HG03520 (cell line): ENCODE measurements at regions not wholly inside any gene's neighbourhood (a gene's known extent, or its start where the extent isn't known, plus 50 kb on each side); places are given as distances from the start of the nearest gene placed in this dataset.

Experiments
- ATAC-seq: cut with Tn5 transposase; IDR thresholded peaks from one replicate; pipeline ENCODE4 v1.9.1; 2021; ENCODE audit warnings: mild to moderate bottlenecking, moderate library complexity; ENCODE audit not compliant: unreplicated experiment

DNA sequence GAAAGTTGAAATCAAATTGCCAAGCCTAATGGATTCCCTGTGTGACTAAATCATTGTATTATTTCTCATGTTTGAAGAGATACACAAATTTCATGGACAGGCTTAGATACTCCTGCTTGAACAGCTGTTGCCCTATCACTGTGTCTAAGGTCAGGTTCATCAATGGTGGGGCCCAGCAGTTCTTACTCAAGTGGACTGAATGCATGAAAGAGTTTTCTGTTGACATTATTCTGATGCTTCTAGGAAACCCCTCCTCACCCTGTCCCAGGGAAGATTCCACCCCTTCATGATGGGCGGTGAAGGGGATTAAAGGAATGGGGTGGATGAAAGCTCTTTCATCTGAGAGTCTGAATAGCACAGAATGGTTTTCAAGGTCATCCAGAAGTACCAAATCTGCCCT, 148.8 kb downstream of the INO80D start:
- ATAC-seq, result no peak

DNA sequence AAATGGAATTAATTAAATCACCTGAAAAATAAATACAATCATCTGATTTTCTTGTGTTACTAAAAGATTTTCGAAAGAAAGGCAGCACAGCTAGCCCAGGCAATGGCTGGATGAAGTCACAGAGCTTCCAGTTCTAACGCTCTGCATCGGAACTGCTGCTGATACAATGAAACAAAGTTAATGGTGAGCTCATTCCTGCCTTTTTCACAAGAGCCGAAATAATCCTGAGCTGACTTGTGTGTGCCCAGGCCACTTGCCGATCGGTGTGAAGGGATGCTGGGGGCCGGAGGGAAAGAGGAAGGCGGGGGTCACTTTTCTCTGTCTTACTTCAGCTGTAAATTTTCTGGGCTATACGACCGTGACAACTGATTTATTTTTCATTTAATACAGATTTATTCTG, 149.5 kb downstream of the INO80D start:
- no peak for ATAC-seq

DNA sequence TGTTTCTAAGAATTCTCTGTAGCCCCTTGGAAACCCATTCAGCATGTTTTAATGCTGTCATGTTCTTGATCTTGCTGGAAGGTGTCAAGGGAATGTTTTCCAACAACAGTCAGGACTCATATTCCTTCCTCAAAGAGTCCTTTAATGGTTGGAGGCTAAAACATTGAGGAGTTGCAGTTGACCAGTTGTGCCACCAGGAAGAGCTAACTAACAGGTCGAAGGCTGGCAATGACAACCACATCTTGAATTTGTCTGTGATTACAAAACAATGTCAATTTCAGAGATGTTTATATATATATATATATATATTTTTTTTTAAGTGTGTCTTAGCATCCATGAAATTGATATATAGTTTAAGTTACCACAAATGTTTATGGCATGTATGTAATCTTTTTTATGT, 151.5 kb downstream of the INO80D start:
- ATAC-seq, result no peak

DNA sequence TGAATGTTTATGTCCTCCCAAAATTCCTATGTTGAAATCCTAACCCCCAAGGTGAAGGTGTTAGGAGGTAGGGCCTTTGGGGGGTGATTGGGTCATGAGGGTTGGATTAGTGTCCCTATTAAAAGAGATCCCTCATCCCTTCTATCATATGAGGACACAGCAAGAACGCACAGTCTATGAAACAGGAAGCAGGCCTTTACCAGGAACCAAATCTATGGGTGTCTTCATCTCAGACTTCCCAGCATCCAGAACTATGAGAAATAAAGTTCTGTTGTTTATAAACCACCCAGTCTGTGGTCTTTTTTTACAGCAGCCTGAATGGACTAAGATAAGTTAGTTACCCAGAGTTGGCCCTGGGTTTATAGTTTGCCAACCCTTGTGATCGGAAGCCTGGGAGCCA, 153.1 kb downstream of the INO80D start:
- ATAC-seq, result no peak

DNA sequence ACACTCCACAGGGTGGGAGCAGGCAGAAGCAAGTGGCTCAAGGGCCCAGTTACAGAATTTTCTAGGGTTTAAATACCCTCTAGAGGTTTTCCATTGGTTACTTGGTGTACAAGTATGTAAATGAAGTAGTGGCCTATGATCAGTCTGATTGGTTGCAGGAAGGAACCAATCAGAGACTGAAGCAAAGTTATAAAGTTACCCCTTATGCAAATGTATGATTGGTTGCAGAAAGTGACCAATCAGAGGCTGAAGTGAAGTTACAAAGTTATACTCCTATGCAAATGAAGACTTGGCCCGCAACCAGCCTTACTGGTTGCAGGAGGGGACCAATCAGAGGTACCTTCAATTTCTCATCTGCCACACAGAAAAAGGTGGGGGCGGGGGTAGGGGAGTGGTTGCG, 154.6 kb downstream of the INO80D start:
- ATAC-seq, result no peak

DNA sequence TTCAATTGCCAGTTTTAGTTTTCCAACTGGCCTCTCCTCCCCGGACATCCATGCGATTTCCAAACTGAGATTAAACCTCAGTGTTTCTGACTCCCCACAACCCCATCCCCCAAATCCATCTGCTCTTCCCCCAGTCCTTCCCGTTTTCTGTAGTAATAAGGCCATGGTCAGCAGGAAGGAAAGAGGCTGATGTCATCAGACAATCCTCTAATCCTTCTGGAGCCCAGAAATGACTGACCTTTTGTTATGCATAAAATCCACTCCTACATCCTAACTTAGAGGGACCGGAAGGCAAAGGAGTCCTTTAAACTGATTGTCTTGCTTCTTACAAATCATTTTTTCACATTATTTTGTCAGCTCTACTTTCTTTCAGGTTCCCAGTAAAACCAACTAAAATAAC, 155.8 kb downstream of the INO80D start:
- ATAC-seq, result no peak

DNA sequence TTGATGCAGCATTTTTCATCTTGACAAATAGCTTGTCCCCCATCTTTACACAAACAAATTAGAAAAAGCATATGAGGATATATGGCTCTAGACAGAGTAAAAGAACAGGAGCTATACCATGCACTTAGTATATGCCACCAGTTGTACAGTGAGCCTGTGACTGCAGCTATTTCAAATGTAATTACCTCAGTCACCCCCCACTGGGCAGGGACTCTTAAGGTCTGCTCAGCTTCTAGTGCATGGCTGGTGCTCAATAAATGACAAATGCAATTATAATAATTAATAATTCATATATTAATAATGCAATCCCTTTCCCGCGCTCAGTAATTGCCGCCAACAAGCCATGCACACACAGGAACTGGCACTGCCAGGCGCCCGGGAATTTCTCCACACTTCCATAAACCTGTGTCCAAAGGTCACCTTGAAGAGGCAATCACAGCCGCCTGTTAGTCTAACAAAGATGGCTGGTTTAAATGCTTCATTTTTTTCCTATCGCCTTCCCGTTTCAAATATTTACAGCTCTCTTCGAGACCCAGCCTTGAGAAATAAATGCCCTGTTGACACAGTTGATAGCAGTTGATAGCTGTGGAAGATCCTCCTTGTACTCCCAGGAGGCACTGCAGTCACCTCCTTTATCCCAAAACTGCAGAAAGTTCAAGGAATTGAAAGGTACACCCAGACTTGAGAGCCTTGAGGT, 156.6 kb downstream of the INO80D start:
- ATAC-seq, result no peak

DNA sequence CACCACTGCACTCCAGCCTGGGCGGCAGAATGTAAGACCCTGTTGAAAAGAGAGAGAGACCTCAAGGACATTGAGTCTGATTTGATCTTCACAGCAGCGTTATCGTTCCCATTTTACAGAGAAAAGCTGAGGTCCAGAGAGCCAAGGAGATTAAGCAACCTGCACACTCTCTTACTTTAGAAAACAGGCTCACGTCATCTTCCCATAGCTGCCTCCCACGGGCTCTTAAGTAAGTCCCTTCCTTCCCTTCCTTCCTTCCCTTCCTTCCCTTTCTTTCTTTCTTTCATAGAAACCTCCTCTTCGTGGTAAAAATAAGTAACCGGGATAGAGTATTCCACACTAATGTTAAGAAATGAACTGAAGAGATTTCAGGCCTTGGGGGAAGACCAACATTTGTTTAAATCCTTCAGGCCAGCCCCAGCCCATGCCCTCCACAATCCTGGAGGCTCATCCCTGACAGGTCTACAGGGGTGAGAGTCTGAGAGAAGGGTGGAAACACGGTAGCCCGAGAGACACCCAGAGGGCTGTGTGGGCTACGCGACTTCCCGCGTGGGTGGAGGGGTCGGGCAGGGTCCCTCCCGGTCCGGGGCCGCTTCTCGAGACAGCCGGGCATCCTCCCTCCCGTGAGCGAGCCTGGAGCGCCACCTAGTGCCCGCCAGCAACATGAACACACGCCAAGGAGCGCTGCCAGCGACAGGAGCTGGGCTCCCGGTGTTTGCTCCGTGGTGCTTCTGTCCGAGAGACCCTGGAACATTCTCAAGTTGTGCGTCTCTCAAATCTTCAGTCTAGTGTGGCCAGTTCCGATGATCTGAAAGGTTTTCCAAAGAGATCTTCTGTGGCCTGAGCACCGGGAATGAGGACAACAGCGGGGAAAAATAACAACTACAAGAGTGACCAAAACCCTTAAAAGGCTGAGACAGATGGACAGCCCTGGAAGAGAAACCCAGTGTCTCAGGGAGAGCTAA, 160.3 kb downstream of the INO80D start:
- ATAC-seq, result peak; percentile 96

DNA sequence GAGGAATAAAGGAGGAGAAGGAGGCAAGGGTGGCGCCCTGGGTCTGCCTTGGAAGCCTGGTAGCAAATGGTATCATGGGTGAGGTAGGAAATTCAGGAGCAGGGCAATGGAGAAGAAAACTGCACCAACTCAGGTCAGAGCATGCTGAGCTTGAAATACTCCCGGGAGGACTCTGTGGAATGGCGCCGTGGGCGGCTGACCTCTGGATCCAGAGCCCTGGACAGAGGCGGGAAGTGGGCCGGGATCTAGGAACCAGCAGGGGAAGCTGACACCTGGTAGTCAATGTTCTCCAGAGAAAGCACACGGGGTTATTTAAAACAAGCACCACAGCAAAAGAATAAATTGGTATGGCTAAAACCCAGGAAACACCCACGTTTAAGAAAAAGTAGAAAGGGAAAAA, 161.3 kb downstream of the INO80D start:
- ATAC-seq, result no peak

DNA sequence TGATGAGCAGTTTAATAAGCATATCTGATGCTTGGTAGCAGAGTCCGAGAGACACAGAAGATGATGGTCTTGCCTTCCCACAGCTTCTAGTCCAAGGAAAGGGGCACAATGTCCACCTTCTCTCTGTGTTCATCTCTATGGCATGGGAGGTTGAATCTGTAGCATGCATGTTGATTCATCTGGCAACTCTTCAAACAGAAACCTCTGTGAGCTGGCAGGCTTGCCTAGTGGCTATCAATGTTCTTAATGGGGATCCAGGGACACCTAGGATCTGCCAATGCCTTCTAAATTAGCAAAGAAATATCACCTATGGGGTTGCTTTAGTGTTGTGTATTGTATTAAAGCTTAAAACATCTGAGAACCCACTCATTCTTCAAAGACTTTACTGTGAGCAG, 170.8 kb downstream of the INO80D start:
- ATAC-seq, result no peak

DNA sequence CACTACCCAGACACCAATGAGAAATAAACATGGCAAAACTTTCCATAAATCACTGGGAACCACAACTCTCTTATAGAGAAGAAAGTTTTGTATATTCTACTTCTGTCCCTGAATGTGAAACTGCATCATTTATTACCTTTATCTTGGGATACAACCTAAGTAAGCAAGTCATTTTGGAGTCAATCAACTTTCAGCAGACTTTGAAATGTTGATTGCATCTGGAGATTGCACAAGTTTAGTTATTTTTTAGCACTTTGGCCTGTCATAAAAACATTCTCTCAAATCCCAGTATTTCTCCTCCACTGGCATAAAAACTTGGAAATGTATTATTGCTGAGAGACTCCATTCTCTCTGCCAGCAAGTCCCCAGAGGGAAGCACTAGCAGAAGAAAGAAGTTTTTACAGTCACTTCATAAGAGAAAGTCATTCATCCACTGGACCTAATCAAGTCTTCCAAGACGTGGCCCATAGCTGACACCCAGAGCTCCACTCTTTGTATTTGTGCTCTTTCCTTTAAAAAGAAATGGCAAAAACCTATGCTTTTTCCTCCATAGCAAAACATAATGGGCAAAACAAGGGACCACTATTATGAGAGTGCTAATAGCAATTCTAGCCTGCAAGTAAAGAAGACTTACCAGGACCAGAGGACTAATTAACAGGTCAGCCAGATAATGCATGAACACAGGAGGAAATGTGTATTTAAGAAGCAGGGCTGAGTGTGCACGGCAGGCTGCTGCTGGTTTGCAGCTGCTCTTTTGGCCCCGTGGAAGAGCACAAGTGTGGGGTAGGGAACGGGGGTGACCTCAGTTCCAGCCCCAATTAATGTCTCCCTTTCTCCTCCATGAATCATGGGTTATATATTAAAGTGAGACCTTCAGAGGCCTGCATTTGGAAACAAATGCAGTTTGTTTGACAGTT, 171.5 kb downstream of the INO80D start:
- no peak for ATAC-seq

DNA sequence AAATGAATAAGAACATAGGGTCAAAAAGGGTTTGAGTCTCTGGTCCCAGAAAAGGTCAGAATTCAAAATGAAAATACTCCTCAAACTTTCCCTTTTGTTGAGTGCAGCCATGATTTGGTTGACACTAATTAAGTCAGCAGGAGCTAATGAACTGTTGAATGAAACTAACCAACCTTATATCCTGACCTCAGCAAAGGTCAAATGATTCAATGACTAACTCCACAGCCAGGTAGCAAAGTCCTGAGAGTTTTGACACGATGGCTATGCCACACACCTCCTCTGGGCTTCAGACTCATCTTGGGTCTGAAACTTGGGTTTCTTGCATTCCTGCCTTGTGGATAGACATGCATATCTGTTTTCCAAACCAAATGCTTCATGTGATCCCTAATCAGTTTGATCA, 172.3 kb downstream of the INO80D start:
- ATAC-seq, result no peak

DNA sequence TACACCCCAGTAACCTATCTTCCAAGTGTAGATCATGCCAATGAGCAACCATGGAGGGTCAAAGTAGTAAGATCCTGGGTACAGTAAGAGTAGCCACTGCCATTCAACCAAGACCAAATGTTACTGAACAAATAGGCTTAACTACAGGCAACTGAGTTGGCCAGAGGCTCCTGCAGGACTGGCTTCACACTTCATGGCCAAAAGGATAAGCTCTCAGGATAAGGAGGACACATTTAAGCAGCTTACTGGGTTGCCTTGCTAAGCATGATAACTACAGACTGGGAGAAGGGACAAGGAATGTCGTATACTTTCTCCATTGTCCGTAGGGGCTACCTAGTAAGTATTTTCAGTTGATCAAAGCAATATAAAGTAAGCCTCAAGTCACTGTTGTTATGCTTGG, 174.7 kb downstream of the INO80D start:
- no peak for ATAC-seq

DNA sequence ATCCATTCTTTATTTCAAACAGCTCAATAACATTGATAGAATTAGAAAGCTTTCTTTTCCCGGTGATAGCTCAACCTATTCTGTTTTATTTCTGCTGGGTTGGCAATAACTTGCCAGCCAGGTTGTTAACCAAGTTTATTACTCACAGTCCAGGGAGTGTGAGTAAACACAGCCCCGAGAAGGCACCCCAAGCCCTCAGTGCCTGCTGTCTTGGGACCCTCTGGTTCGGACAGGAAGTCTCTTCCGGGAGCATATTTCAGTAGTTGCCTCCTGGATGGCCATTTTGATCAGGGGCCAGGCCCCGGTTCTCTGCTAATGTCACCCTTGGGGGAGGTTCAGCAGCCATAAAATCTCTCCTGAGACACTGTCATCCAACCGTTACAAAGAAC, 176.8 kb downstream of the INO80D start:
- ATAC-seq, result no peak

DNA sequence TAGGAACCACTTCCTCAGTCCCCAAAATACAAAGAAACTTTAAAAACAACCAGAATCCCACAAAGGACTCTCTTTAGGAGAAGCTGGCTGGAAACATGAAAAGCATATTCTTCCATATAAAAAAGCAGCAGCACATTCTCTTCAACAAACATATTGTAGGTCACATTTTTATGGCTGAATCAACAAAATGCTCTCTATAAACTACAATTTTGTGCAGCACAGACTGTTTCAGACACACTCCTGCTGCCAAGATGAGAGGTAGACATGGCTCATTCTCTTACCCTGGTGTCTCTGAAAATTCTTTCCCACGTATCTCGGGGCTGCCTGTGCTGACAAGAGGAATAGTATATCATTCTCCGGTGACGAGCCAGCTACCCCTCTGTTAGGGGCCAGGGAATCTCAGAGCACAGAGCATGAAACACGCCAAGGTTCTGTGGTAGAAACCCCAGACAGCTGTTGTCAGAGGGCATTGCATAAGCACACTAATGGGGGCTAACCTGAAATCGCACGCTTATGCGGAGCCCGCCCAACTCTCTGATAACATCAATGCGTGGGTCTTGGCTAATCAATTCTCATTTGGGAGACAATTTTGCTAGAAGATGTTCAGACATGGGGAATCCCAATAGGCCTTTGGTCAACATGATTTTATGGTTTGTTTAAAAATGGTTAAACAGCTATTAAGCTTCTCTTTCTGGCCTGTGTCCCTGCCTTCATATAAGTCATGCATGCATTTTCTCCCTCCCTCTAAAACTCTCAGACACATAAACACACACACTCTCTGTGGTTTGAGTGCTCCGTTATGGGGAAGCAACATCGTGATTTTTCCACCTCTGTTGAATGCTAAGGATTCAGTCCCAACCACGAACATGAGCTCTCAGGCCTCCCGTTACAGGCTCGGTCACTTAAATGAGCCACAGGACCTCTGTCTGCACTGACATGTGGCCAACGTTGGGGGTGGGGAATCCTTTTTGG, 177.5 kb downstream of the INO80D start:
- no peak for ATAC-seq

DNA sequence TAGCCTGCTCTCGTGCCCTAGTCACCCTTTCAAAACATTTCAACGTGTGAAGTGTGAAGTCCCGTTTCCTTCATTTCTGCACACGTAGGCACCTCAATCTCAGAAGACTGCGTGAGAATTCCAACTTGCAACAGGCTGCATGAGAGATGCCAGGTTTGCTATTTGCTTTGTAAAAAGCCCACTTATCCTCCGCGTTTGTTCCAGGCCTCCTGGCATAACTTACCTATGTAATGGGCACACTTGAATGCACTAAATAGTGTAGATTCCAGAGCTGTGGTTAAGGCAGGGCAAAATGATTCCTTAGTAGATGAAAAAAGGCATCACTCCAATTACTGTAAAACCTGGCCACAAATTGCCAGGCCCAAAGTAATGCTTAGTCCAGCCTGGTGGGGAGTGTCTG, 179.6 kb downstream of the INO80D start:
- no peak for ATAC-seq

DNA sequence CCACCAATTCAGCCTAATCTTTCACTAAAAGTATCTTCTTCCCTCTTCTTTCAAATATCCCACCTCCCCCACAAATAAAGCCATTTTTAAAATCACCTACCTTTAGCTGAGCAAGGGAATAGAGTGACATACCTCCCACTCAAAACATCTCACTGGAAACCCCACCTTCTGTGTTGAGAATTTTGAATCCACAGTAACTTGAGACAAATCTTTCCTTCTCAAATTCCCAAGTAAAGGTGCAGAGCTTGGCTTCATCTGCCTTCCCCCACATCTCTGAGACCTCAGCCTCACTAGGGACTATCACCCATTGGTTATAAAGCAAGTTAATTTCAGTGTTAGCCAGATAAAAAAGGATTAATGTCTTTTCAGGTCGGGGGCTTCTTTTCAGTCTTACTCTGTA, 180.4 kb downstream of the INO80D start:
- ATAC-seq, result no peak

DNA sequence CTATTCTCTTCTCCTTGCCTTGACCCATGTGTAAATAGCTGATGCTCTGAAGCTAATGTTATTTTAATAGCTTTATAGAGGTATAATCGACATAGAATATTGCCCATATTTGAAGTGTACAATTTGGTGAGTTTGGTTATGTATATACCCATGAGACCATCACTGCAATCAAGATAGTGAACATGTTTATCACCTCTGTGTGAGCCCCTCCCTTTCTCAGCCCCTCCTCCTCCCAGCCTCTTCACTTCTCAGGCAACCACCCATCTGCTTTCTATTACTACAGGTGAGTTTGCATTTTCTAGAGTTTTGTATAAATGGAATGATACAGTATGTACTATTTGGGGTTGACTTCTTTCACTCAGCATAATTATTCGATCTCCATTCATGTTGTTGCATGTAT, 181.1 kb downstream of the INO80D start:
- ATAC-seq, result no peak

DNA sequence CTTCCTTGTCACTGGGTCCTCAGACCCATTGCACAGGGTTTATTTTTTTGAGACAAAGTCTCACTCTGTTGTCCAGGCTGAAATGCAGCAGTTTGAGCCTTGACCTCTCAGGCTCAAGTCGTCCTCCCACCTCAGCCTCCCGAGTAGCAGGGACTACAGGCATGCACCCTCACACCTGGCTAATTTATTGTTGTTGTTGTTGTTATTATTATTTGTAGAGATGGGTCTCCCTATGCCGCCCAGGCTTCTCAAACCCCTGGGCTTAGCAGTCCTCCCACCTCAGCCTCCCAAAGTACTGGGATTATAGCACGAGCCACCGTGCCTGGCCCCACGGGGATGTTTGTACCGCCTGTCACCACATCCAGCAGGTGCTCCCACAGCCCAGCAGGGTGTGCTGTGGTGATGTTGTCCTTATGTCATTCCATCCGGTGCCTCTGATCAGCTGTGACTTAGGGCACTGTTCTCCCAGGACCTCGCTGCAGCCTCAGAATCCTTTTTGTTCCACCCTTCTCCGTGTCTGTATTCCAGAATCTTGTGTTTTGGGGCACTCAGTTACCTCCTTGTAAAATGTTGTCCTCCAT, 182.3 kb downstream of the INO80D start:
- peak; percentile 92 for ATAC-seq

DNA sequence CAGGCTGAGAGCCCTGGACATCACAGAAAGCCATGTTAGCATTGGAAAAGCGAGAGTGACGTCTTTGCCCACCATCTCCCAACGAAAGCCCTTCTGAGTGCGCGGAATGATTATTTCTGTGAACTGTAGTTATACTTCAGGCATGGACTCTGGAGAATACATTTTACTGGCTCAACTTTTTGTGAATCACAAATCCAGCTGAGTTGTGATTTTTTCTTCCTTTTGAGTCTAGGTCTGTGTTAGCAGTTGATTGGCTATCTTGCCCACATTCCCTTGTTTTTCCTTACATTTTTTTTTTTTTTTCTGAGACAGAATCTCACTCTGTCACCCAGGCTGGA, 183.1 kb downstream of the INO80D start:
- no peak for ATAC-seq
